MM.1S (cell line): ENCODE measurements at regions not wholly inside any gene's neighbourhood (a gene's known extent, or its start where the extent isn't known, plus 50 kb on each side); places are given as distances from the start of the nearest gene placed in this dataset.

Experiments used
- CTCF ChIP-seq: fragments of 300-600 bp; sonication (generic); IDR thresholded peaks from 2 replicates; pipeline ENCODE4 v1.5.1; 2016; ENCODE audit warnings: antibody characterized with exemption, low read length, mixed read lengths
- EZH2 ChIP-seq: fragments of 300-600 bp; sonication (generic); optimal IDR thresholded peaks from 2 replicates; pipeline ENCODE3; 2017; ENCODE audit warnings: low read depth, mild to moderate bottlenecking, antibody characterized with exemption, low read length, mixed read lengths
- EZH2phosphoT487 ChIP-seq: fragments of 300-600 bp; sonication (generic); IDR thresholded peaks from 2 replicates; pipeline ENCODE4 v1.6.1; 2018; ENCODE audit warnings: antibody characterized with exemption, low read length

GRCh38 chr20:57051096-57051495, 215.3 kb downstream of the BMP7 start:
- TF ChIP-seq CTCF (no peak), EZH2 (no peak), EZH2phosphoT487 (no peak)
